Left ventricle myocardium inferior (tissue), 1 donor: ENCODE measurements at regions not wholly inside any gene's neighbourhood (a gene's known extent, or its start where the extent isn't known, plus 50 kb on each side); places are given as distances from the start of the nearest gene placed in this dataset.
"Not testable (repeated sequence)": the region's sequence is repeated elsewhere in the genome, so short reads cannot be mapped to it uniquely, and the experiment has no call there.

ENCODE experiments used
- DNase-seq: peaks from one replicate; pipeline ENCODE4 v3.0.0-alpha.2; 2020
- H3K27ac ChIP-seq: fragments of 200-600 bp; replicated peaks from 2 replicates; pipeline ENCODE4 v1.8.0; 2021
- H3K27me3 ChIP-seq: fragments of 200-600 bp; 2 replicates; pipeline ENCODE4 v1.8.0; 2021; ENCODE audit warnings: low read depth
- H3K36me3 ChIP-seq: fragments of 200-600 bp; 2 replicates; pipeline ENCODE4 v1.8.0; 2021
- H3K4me1 ChIP-seq: fragments of 200-600 bp; 2 replicates; pipeline ENCODE4 v1.8.0; 2021
- H3K4me3 ChIP-seq: fragments of 200-600 bp; 2 replicates; pipeline ENCODE4 v1.8.0; 2021; ENCODE audit warnings: mild to moderate bottlenecking, moderate library complexity
- H3K9me3 ChIP-seq: fragments of 200-600 bp; replicated peaks from 2 replicates; pipeline ENCODE4 v1.8.0; 2021
- CTCF ChIP-seq: fragments of 200-600 bp; IDR thresholded peaks from 2 replicates; pipeline ENCODE4 v1.8.0; 2021; ENCODE audit warnings: antibody characterized with exemption, mild to moderate bottlenecking, borderline replicate concordance
- intact Hi-C: fragments of 100-400 bp; cut with micrococcal nuclease; formaldehyde crosslinking; loops from one replicate; pipeline ENCODE4 v1.11.0; 2022
- donor health status: DM: no; HTN: yes; CAD: no; lungs with severe emphysema.

- intact Hi-C loops: no loop called here
- no peaks in the 10 kb centered on the region for H3K27me3 ChIP-seq
- no peaks in the 10 kb centered on the region for H3K9me3 ChIP-seq
- no peaks in the 10 kb centered on the region for H3K36me3 ChIP-seq
- no peak for DNase-seq
- H3K4me1 ChIP-seq: no peaks in the 10 kb centered on the region
- H3K27ac ChIP-seq: no peak overlapping the region
- no peak for TF ChIP-seq CTCF
- H3K4me3 ChIP-seq: no peak overlapping the region
Observed at GRCh38 chrX:51158231-51158630, 174.4 kb upstream of the NUDT10 start.

GRCh38 chrX:51159378-51159777 lies 173.2 kb upstream of the NUDT10 start:
- H3K4me3 ChIP-seq, H3K27ac ChIP-seq, DNase-seq, intact Hi-C loops, H3K36me3 ChIP-seq, H3K4me1 ChIP-seq, H3K9me3 ChIP-seq, H3K27me3 ChIP-seq: not testable (repeated sequence)

GRCh38 chrX:51163730-51164129 lies 168.9 kb upstream of the NUDT10 start:
- no peaks in the 10 kb centered on the region for H3K9me3 ChIP-seq
- no peak for TF ChIP-seq CTCF
- intact Hi-C loops: no loop called here

GRCh38 chrX:51178356-51178900 lies 154.2 kb upstream of the NUDT10 start:
- H3K4me1 ChIP-seq, H3K36me3 ChIP-seq, intact Hi-C loops, DNase-seq, H3K27ac ChIP-seq, H3K27me3 ChIP-seq, H3K4me3 ChIP-seq, H3K9me3 ChIP-seq: not testable (repeated sequence)

More at GRCh38 chrX:51163730-51164129, 168.9 kb upstream of the NUDT10 start:
- no peaks in the 10 kb centered on the region for H3K27me3 ChIP-seq
- no peak overlapping the region for H3K4me3 ChIP-seq
- H3K27ac ChIP-seq: no peak overlapping the region
- H3K36me3 ChIP-seq: no peaks in the 10 kb centered on the region
- DNase-seq: no peak
- H3K4me1 ChIP-seq: no peaks in the 10 kb centered on the region

- H3K9me3 ChIP-seq, intact Hi-C loops, H3K27ac ChIP-seq, H3K4me3 ChIP-seq, H3K4me1 ChIP-seq, H3K36me3 ChIP-seq, DNase-seq, H3K27me3 ChIP-seq: not testable (repeated sequence)
Observed at GRCh38 chrX:51179805-51180204, 152.8 kb upstream of the NUDT10 start.

GRCh38 chrX:51182545-51182944 lies 150.1 kb upstream of the NUDT10 start:
- intact Hi-C loops: no loop called here
- Histone ChIP-seq H3K27ac (no peak overlapping the region), H3K36me3 (no peaks in the 10 kb centered on the region), H3K4me3 (no peak overlapping the region), H3K9me3 (no peaks in the 10 kb centered on the region), H3K4me1 (no peaks in the 10 kb centered on the region), H3K27me3 (no peaks in the 10 kb centered on the region)
- no peak for DNase-seq
- no peak for TF ChIP-seq CTCF

GRCh38 chrX:51192104-51192503 lies 140.5 kb upstream of the NUDT10 start:
- Histone ChIP-seq H3K27me3 (no peaks in the 10 kb centered on the region), H3K36me3 (no peaks in the 10 kb centered on the region), H3K9me3 (no peaks in the 10 kb centered on the region), H3K4me3 (no peak overlapping the region), H3K27ac (no peak overlapping the region), H3K4me1 (no peaks in the 10 kb centered on the region)
- intact Hi-C loops: no loop called here
- no peak for TF ChIP-seq CTCF
- DNase-seq: no peak
